ENCODE measurements at regions not wholly inside any gene's neighbourhood (a gene's known extent, or its start where the extent isn't known, plus 50 kb on each side); places are given as distances from the start of the nearest gene placed in this dataset.
"Not testable (repeated sequence)": the region's sequence is repeated elsewhere in the genome, so short reads cannot be mapped to it uniquely, and the experiment has no call there.

DNA sequence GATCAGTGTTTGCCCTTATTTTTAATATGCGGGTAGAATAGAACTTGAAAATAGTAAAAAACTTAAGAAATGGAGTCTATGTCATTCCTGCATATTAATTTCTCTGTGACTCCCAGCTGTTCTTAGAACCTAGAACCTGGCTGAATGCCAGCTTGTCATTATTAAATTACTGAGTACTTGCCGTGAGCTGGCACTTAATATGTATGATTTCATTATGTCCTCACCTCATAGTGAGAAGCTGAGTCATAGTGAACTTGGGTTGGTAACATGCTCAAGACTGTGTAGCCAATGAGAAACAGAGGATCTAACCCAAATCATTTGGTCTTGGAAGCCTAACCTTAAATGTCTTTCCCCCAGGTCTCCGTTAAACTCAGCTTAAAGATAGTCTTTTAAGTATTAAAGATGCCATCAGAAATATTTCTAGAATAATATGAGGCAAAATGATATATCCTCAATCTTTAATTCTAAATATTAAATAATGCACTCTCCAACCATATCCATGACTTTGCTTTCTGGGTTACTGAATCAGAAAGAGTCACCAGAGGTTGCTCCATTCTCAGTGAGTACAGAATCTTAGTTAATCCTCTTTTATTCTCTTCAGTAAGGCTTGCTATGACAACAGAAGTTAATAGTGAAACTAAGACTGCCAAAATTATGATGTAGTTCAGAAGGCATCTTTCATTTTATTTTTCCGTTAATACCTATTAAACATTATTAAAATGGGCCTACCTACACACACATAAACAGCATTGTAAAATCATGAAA lies 58.6 kb upstream of the TLL1 start:
- Histone ChIP-seq H3K4me3 (ENCODE audit: low read depth, low read length) (no peak overlapping the region), H3K9ac (no peak overlapping the region), H3K27ac (no peak overlapping the region), H3K4me2 (ENCODE audit: low read length) (no peak overlapping the region), H3K27me3 (ENCODE audit: control insufficient read depth, insufficient read depth, low read length) (no peaks in the 10 kb centered on the region), H3K79me2 (no peaks in the 10 kb centered on the region), H3K4me1 (no peaks in the 10 kb centered on the region), H3K36me3 (ENCODE audit: control insufficient read depth, insufficient read depth, low read length) (no peaks in the 10 kb centered on the region), H2AFZ (no peak overlapping the region), H3K9me3 (ENCODE audit: control insufficient read depth, low read length) (no peaks in the 10 kb centered on the region)
- TF ChIP-seq, protein P1, sequence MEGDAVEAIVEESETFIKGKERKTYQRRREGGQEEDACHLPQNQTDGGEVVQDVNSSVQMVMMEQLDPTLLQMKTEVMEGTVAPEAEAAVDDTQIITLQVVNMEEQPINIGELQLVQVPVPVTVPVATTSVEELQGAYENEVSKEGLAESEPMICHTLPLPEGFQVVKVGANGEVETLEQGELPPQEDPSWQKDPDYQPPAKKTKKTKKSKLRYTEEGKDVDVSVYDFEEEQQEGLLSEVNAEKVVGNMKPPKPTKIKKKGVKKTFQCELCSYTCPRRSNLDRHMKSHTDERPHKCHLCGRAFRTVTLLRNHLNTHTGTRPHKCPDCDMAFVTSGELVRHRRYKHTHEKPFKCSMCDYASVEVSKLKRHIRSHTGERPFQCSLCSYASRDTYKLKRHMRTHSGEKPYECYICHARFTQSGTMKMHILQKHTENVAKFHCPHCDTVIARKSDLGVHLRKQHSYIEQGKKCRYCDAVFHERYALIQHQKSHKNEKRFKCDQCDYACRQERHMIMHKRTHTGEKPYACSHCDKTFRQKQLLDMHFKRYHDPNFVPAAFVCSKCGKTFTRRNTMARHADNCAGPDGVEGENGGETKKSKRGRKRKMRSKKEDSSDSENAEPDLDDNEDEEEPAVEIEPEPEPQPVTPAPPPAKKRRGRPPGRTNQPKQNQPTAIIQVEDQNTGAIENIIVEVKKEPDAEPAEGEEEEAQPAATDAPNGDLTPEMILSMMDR (IDR thresholded peaks at IDR 0.05) = no peak

DNA sequence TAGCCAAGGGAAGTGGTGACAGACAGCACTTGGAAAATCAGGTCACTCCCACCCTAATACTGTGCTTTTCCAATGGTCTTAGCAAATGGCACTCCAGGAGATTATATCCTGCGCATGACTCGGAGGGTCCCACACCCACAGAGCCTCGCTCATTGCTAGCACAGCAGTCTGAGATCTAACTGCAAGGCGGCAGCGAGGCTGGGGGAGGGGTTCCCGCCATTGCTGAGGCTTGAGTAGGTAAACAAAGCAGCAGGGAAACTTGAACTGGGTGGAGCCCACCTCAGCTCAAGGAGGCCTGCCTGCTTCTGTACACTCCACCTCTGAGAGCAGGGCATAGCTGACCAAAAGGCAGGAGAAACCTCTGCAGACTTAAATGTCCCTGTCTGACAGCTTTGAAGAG lies 53.9 kb upstream of the TLL1 start:
- H3K27me3 ChIP-seq (ENCODE audit: control insufficient read depth, insufficient read depth, low read length); H3K4me2 ChIP-seq (ENCODE audit: low read length); H2AFZ ChIP-seq; H3K27ac ChIP-seq; H3K9me3 ChIP-seq (ENCODE audit: control insufficient read depth, low read length); H3K4me3 ChIP-seq (ENCODE audit: low read depth, low read length); H3K4me1 ChIP-seq; H3K79me2 ChIP-seq; H3K36me3 ChIP-seq (ENCODE audit: control insufficient read depth, insufficient read depth, low read length); H3K9ac ChIP-seq: not testable (repeated sequence)

Data from parathyroid adenoma (tissue), 2 donors.